ENCODE measurements at regions not wholly inside any gene's neighbourhood (a gene's known extent, or its start where the extent isn't known, plus 50 kb on each side); places are given as distances from the start of the nearest gene placed in this dataset.
A peak's percentile ranks its signal among the peaks of the same experiment; 100 is the strongest.

DNA sequence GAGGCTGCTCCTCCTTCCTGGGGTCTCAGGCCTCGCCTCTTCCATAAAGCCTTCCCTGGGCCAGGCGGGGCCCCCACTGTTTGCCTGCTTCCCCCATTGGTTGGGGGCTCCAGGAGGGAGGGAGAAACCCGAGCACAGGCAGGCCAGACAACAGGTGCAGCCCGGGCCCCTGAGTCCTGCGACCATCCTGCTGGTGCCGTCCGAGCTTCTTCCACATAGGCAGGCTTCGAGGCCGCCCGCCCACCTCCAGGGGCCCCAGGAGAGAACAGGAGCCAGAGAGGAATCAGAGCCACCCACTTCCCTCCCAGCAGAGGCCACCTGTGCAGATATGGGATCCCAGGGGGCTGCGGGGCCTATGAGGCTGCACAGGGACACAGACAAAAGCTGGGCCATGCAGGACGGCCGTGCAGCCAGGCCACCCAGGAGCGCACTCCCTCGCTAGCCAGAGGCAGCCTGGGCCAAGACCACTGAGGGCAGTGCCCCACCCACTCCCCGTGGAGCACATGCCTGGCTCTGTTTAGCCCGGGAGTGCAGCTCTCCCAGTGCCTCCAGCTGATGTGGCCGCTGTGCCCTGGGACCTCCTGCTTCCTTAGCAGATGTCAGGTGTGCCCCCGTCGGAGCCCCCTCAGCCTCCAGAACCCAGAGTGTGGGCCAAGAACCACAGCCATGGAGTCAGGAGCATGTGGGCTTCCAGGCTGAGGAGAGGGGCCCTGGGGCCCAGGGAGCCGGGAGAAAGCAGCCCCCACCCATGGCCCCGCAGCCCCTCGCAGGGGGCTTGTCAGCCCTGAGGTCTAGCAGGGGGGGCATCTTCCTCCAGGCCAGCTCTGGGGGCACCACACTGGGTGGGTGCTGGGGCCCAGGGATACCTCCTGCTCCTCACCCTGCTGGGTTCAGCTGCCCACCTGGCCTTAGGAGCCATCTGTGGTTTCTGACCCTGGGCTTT is 59.9 kb upstream of the INPP5A start:
- 76% methylated on average over 23 of the region's 23 CpGs for WGBS
- H3K9me3 ChIP-seq (ENCODE audit: insufficient read depth, low read depth, low read length), result no peaks in the 10 kb centered on the region
- no peak overlapping the region for H3K27ac ChIP-seq (ENCODE audit: low read depth, low read length)
- no peaks in the 10 kb centered on the region for H3K36me3 ChIP-seq (ENCODE audit: insufficient read depth, low read length)
- no peak overlapping the region for H3K9ac ChIP-seq (ENCODE audit: low read depth, low read length)
- H3K4me1 ChIP-seq (ENCODE audit: insufficient read depth, low read length), result peaks cover 10% of the 10 kb centered on the region; the same call in 1 of the 2 replicates
- no peaks in the 10 kb centered on the region; the same call in 1 of the 2 replicates for H3K27me3 ChIP-seq (ENCODE audit: insufficient read depth, low read length)
- H3K4me3 ChIP-seq (ENCODE audit: low read length), result no peak overlapping the region

DNA sequence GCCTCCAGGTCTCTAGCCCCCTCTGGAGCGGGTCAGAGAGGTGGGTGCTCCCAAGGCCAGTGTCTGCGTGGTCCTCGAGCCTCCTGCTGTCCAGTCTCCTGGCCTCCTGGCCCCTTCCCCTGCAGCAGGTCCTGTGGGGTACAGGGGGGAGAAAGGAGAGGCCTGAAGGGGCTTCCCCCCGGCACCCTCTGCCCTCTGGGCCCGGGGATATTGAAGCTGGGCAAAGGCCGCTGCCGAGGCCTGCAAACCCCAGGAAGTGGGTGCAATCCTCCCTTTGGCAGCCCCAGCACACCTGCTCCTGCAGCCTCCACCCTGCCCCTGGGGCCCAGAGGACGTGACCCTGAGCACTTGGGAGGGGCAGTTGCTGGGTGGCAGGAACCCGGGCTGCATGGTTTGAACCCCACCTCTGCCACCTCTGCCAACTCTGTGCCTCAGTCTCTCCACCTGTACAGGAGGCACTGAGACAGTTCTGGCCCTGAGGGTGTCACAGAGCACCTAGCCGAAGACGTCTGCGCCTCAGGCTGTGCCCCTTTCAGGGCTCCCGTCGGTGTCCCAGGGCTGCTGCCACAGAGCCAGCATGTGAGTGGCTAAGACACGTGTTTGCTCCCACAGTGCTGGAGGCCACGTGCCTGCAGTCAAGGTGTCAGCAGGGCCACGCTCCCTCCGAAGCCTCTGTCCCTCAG is 59.1 kb upstream of the INPP5A start:
- peaks cover 10% of the 10 kb centered on the region; the same call in 1 of the 2 replicates for H3K4me1 ChIP-seq (ENCODE audit: insufficient read depth, low read length)
- H3K27me3 ChIP-seq (ENCODE audit: insufficient read depth, low read length), result no peaks in the 10 kb centered on the region; the same call in 1 of the 2 replicates
- 93% methylated on average over 18 of the region's 18 CpGs for WGBS
- H3K9ac ChIP-seq (ENCODE audit: low read depth, low read length), result no peak overlapping the region
- H3K9me3 ChIP-seq (ENCODE audit: insufficient read depth, low read depth, low read length), result no peaks in the 10 kb centered on the region
- H3K27ac ChIP-seq (ENCODE audit: low read depth, low read length), result no peak overlapping the region
- no peak overlapping the region for H3K4me3 ChIP-seq (ENCODE audit: low read length)
- no peaks in the 10 kb centered on the region for H3K36me3 ChIP-seq (ENCODE audit: insufficient read depth, low read length)

DNA sequence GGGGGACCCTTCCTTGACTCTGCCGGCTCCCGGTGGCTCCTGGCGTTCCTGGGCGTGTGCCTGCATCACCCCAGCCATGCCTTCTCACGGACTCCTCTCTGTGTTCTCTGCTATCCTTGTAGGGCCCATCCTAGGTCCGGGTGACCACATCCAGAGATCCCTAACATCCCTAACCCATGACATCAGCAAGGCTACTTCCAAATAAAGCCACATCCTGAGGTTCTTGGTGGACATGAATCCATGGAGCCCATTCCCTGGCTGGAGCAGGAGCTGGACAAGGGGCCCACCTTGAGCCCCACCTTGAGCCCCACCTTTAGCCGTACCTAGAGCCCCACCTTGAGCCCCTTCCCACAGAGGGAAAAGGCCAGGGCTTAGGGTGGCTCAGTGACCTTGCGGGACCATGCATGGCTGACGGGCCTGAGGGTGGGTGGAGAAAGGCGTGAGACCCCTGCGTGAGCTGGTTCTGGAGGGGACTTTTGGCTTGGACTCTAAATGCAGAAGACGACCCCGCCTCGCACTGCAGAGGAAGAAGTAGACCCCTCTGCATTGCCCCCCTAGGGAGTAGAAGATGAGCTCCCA is 58.5 kb upstream of the INPP5A start:
- no peak overlapping the region for H3K27ac ChIP-seq (ENCODE audit: low read depth, low read length)
- no peak overlapping the region for H3K9ac ChIP-seq (ENCODE audit: low read depth, low read length)
- WGBS, result 92% methylated on average over 14 of the region's 14 CpGs
- H3K36me3 ChIP-seq (ENCODE audit: insufficient read depth, low read length), result no peaks in the 10 kb centered on the region
- no peak overlapping the region for H3K4me3 ChIP-seq (ENCODE audit: low read length)
- peaks cover 10% of the 10 kb centered on the region; the same call in 1 of the 2 replicates for H3K4me1 ChIP-seq (ENCODE audit: insufficient read depth, low read length)
- H3K9me3 ChIP-seq (ENCODE audit: insufficient read depth, low read depth, low read length), result no peaks in the 10 kb centered on the region
- no peaks in the 10 kb centered on the region; the same call in 1 of the 2 replicates for H3K27me3 ChIP-seq (ENCODE audit: insufficient read depth, low read length)

DNA sequence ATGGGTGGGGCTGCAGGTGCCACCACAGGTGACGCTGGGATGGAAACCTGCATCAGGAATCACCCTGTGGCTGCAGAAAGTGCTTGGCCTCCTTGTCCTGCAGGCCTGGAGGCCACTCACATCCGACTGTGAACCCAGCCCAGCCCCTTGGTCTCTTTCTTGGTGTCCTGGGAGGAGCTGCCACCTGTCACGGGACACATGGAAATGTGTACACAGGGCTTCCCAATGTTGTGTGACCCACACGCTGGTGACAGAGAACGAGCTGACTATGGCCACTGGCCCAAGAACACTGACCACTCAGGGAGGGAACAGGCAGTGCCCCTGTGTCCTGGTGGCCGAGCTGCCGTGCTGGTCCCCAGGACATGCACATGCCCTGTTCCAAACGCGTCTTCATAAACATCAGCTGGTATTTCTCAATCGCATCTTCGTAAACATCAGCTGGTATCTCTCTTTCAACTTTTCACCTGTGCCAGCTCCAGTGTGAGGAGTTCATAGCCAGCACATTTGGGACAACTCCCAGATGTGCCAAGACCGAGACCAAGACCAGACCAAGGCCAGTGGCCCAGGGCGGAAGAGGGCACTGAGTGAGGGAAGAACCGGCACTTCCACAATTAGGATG is 57.9 kb upstream of the INPP5A start:
- Histone ChIP-seq H3K9ac (ENCODE audit: low read depth, low read length) (no peak overlapping the region), H3K4me3 (ENCODE audit: low read length) (no peak overlapping the region), H3K4me1 (ENCODE audit: insufficient read depth, low read length) (peaks cover 10% of the 10 kb centered on the region; the same call in 1 of the 2 replicates), H3K27ac (ENCODE audit: low read depth, low read length) (no peak overlapping the region), H3K9me3 (ENCODE audit: insufficient read depth, low read depth, low read length) (no peaks in the 10 kb centered on the region), H3K36me3 (ENCODE audit: insufficient read depth, low read length) (no peaks in the 10 kb centered on the region), H3K27me3 (ENCODE audit: insufficient read depth, low read length) (no peaks in the 10 kb centered on the region; the same call in 1 of the 2 replicates)
- WGBS, result 91% methylated on average over 14 of the region's 14 CpGs

DNA sequence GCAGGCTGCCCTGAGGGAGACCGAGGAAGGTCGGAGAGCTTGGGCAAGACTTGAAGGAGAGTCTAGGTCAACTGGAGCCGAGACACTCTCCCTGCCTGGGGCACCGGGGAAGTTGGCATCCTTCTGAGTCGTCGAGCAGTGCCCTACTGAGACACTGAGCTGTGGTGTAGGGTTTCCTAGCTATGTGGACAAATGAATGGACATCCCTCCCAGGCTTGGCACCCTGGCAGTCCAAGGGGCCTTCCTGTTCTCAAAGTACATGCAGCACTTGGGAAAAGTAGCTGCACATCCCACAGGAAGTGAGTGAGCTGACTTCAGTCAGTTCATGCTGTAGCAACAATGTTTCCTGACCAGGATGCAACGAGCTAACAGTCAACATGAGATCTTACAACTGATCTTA is 57.2 kb upstream of the INPP5A start:
- Histone ChIP-seq H3K4me3 (ENCODE audit: low read length) (no peak overlapping the region), H3K36me3 (ENCODE audit: insufficient read depth, low read length) (no peaks in the 10 kb centered on the region), H3K27ac (ENCODE audit: low read depth, low read length) (no peak overlapping the region), H3K27me3 (ENCODE audit: insufficient read depth, low read length) (no peaks in the 10 kb centered on the region; the same call in 1 of the 2 replicates), H3K4me1 (ENCODE audit: insufficient read depth, low read length) (peaks cover 10% of the 10 kb centered on the region; the same call in 1 of the 2 replicates), H3K9ac (ENCODE audit: low read depth, low read length) (no peak overlapping the region), H3K9me3 (ENCODE audit: insufficient read depth, low read depth, low read length) (no peaks in the 10 kb centered on the region)
- WGBS, result 90% methylated on average over 7 of the region's 7 CpGs

DNA sequence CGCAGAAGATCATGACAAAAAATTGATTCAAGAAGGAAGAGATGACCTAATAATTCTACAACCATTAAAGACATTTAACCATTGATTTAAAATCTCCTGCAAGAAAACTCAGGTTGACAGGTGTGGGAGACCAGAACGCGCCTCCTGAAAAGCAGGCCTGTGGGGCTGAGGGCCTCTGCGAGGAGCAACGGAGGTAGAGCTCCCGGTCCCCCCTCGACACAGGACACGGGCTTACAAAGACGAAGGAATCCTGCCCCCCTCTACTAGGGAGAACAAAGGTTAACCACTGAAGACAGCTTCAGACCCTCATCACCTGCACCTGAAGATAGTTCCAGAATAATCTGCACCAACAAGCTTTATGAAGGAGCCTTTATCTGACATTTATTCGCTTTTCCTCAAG is 55.9 kb upstream of the INPP5A start:
- Histone ChIP-seq H3K4me1 (ENCODE audit: insufficient read depth, low read length) (peaks cover 10% of the 10 kb centered on the region; the same call in 1 of the 2 replicates), H3K9me3 (ENCODE audit: insufficient read depth, low read depth, low read length) (no peaks in the 10 kb centered on the region), H3K9ac (ENCODE audit: low read depth, low read length) (no peak overlapping the region), H3K4me3 (ENCODE audit: low read length) (no peak overlapping the region), H3K27ac (ENCODE audit: low read depth, low read length) (peak overlapping the region; percentile 22; the same call in 1 of the 2 replicates), H3K36me3 (ENCODE audit: insufficient read depth, low read length) (no peaks in the 10 kb centered on the region), H3K27me3 (ENCODE audit: insufficient read depth, low read length) (no peaks in the 10 kb centered on the region)
- WGBS, result 55% methylated on average over 10 of the region's 10 CpGs

DNA sequence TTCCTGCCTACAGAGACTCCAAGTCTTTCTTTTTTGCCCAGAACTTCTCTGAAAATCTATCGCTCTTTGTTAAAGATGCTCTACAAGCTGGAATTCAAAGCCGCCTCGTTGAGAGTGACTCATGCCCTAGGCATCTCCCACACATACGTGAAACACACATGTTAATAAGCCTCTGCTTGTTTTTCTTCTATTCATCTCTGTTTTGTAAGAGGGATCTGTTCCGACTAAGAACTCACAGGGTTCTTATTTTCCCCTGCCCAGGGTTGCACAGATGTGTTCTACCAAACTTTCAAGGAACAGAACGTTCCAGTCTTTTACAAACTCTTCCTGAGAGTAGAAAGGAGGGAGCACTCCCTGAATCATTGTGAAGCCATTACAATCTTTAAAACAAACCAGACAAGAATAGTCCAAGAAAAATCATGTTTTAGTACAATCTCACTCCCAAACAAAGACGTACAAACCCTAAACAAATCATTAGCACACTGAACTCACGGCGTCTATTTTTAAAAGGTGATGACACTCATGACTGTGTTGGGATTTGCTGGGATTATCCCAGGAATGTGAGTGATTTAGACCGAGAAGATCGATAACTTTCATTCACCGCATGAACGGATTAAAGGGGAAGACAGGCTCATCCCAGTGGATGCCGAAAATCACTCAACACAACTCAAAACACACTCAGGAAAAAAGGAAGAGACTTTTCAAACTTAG is 55.3 kb upstream of the INPP5A start:
- 71% methylated on average over 14 of the region's 14 CpGs for WGBS
- Histone ChIP-seq H3K27me3 (ENCODE audit: insufficient read depth, low read length) (no peaks in the 10 kb centered on the region), H3K9me3 (ENCODE audit: insufficient read depth, low read depth, low read length) (no peaks in the 10 kb centered on the region), H3K36me3 (ENCODE audit: insufficient read depth, low read length) (no peaks in the 10 kb centered on the region), H3K9ac (ENCODE audit: low read depth, low read length) (no peak overlapping the region; the same call in 1 of the 2 replicates), H3K27ac (ENCODE audit: low read depth, low read length) (peak overlapping the region; percentile 42; the same call in 1 of the 2 replicates), H3K4me3 (ENCODE audit: low read length) (no peak overlapping the region), H3K4me1 (ENCODE audit: insufficient read depth, low read length) (peaks cover 9% of the 10 kb centered on the region; the same call in 1 of the 2 replicates)

DNA sequence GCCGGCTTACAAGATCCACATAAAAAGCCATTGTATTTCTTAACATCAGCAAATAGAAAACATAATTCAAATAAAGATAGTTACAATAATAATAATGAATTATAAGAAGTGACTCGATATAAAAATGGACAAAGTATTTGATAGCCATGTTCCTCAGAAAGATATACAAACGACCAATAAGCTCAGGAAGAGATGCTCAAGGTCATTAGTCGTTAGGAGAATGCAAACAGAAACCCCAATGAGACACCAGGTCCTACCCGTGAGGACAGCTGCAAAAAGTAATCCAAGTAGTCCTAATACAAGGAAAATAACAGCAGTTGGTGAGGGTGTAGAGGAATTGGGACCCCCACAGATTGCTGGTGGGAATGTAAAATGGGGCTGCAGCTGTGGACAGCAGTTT is 54.2 kb upstream of the INPP5A start:
- WGBS, result 97% methylated on average over 4 of the region's 5 CpGs

DNA sequence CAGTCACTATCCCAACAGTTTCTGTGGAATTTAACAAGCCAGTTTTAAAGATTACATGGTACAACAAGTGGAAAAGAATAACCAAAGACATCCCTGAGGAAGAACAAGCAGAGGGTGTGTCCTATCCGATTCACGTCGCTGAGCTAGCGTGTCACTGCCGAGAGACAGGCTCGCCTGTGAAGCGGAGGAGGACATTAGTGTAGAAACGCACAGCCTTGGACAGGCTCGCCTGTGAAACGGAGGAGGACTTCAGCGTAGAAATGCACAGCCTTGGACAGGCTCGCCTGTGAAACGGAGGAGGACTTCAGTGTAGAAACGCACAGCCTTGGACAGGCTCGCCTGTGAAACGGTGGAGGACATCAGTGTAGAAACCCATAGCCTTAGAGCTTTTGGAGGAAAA is 52.7 kb upstream of the INPP5A start:
- peaks cover 6% of the 10 kb centered on the region; the same call in 1 of the 2 replicates for H3K4me1 ChIP-seq (ENCODE audit: insufficient read depth, low read length)
- no peak overlapping the region for H3K4me3 ChIP-seq (ENCODE audit: low read length)
- 95% methylated on average over 16 of the region's 16 CpGs for WGBS
- H3K9ac ChIP-seq (ENCODE audit: low read depth, low read length), result no peak overlapping the region
- H3K36me3 ChIP-seq (ENCODE audit: insufficient read depth, low read length), result no peaks in the 10 kb centered on the region
- no peaks in the 10 kb centered on the region for H3K27me3 ChIP-seq (ENCODE audit: insufficient read depth, low read length)
- H3K27ac ChIP-seq (ENCODE audit: low read depth, low read length), result no peak overlapping the region
- no peaks in the 10 kb centered on the region for H3K9me3 ChIP-seq (ENCODE audit: insufficient read depth, low read depth, low read length)

More for the DNA sequence above, 54.2 kb upstream of the INPP5A start:
- Histone ChIP-seq H3K36me3 (ENCODE audit: insufficient read depth, low read length) (no peaks in the 10 kb centered on the region), H3K9ac (ENCODE audit: low read depth, low read length) (no peak overlapping the region), H3K9me3 (ENCODE audit: insufficient read depth, low read depth, low read length) (no peaks in the 10 kb centered on the region), H3K4me1 (ENCODE audit: insufficient read depth, low read length) (peaks cover 6% of the 10 kb centered on the region; the same call in 1 of the 2 replicates), H3K27me3 (ENCODE audit: insufficient read depth, low read length) (no peaks in the 10 kb centered on the region), H3K4me3 (ENCODE audit: low read length) (no peak overlapping the region), H3K27ac (ENCODE audit: low read depth, low read length) (no peak overlapping the region)

DNA sequence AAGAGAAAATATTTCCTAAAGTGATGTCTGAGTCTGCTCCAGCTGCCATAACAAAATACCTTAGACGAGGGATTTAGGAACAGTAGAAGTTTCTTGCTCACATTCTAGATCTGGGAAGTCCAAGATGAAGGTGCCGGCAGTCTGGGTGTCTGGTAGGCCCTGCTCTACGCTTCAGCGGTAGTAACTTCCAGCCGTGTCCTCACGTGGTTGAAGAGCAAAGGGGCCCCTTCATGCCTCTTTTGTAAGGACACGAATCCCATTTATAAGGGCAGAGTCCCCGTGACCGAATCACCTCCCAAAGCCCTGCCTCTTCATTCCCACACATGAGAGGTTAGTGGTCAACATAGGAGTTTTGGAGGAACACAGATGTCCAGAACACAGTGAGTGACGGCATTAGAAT is 52.2 kb upstream of the INPP5A start:
- Histone ChIP-seq H3K9me3 (ENCODE audit: insufficient read depth, low read depth, low read length) (no peaks in the 10 kb centered on the region), H3K4me1 (ENCODE audit: insufficient read depth, low read length) (peaks cover 6% of the 10 kb centered on the region; the same call in 1 of the 2 replicates), H3K27ac (ENCODE audit: low read depth, low read length) (no peak overlapping the region), H3K9ac (ENCODE audit: low read depth, low read length) (no peak overlapping the region), H3K36me3 (ENCODE audit: insufficient read depth, low read length) (no peaks in the 10 kb centered on the region), H3K4me3 (ENCODE audit: low read length) (no peak overlapping the region), H3K27me3 (ENCODE audit: insufficient read depth, low read length) (no peaks in the 10 kb centered on the region)
- 96% methylated on average over 9 of the region's 10 CpGs for WGBS
